NCI-H1417 treated with DMSO at 0.1 percent for 48 hours (cell line): ENCODE measurements at regions not wholly inside any gene's neighbourhood (a gene's known extent, or its start where the extent isn't known, plus 50 kb on each side); places are given as distances from the start of the nearest gene placed in this dataset.

Experiments used
- DNase-seq: peaks from one replicate; lab custom pipeline; 2025; lab: John Stamatoyannopoulos, UW

DNA sequence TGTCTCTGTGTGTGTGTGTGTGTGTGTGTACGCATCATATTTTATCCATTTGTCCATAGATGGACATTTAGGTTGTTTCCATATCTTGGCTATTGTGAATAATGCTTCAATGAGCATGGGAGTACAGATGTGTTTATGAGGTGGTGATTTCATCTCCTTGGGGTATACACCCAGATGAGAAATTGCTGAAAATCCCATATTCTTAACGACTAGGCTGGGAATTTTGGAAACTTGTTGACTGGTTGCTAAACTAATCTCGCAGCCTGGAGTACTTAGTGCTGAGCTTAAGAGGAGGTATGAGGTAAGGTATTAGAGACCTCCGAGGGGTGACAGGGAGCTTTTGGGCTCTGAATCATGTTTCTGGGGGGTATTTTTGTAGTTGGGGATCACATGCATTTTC is 66.0 kb upstream of the SPRED2 start:
- no peak for DNase-seq

GRCh38 chr2:65495251-65495877 is 63.0 kb upstream of the SPRED2 start:
- no peak for DNase-seq

DNA sequence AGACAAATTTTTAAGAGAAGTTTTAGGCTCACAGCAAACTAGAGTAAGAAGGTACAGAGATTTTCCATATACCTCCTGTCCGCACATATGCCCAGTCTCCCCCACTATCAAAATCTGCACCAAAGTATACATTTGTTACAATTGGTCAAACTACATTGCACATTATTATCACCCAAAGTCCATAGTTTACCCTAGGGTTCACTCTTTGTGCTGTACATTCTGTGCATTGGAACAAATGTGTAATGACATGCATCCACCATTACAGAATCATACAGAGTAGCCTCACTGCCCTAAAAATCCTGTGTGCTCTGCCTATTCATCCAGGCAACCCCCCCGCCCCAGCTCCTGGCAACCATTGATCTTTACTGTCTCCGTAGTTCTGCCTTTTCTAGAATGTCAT is 61.7 kb upstream of the SPRED2 start:
- DNase-seq = no peak

DNA sequence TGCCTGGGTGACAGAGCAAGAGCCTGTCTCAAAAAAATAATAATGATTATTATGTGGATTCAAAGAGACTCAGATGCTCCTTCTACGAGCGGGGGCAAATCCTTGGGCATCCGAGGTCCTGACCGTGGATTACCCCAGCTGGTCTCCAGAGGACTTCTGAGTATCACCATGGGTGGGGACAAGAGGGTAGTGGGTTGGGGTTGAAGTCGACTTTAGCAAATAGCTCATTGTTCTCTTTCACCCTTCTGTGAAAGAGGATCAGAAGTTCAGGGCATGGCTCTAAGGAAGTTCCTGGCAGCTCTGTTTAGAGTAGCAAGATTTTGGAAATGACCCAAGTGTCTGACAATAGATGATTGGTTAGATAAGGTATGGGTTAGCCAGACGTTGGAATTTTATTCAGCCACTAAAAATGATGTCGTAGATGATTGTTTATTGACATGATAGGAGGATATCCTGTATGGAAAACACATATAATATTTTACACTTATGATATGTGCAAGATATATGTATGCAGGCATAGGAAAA is 59.0 kb upstream of the SPRED2 start:
- DNase-seq = no peak

DNA sequence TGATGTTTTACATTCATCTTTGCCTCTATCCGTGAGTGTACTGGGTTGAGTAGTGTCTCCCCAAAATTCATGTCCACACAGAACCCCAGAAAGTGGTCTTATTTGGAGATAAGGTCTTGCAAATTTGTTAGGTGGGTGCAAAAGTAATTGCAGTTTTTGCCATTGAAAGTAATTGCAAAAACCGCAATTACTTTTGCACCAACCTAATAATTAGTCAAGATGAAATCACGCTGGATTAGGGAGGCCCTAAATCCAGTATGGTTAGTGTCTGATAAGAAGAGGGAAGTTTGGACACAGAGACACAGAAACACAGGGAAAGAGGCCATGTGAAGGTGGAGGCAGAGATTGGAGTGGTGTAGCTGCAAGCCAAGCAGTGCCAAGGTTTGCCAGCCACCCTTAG is 57.8 kb upstream of the SPRED2 start:
- DNase-seq = no peak

DNA sequence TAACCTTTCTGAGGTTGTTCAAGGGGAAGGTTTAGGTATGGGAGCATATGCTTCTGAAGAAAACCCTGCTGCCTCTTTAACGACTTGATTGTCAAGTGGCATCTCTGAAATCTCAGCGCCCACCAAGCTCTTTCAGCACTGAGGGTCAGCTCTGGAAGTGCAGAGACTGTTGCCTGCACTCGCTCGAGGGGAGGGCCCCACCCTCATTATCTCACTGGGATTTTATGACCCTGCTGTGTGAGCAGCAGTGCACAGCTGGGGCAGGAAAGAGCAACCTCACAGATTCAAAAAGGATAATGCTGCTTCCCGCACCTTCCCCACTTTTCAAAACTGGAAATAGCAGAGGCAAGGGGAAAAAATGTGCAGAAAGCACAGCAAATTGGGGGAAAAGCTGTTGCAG is 56.9 kb upstream of the SPRED2 start:
- no peak for DNase-seq

- DNase-seq = no peak
These were observed 56.1 kb upstream of the SPRED2 start for GRCh38 chr2:65488527-65488926.

DNA sequence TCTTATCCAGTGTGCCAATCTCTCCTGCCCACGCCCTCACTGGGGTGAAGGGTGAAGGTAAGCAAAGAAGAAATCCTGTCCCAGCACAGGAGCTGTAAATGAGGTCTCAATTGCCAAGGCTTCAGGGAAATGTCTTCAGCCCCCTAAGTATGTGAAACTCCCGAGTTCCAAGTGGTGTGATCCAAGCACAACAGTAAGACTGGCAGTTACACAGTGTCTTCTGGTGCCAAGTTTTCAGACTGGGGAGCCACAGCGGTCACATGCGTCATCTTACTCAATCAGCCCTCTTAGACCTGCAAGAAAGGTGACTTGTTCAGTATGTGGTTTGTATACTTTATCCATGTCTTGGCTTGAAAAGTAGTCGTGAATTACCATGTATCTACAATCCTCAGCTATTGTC is 55.0 kb upstream of the SPRED2 start:
- no peak for DNase-seq

- no peak for DNase-seq
These were observed 54.4 kb upstream of the SPRED2 start for GRCh38 chr2:65486802-65487201.

GRCh38 chr2:65486282-65486681 is 53.9 kb upstream of the SPRED2 start:
- DNase-seq = no peak

DNA sequence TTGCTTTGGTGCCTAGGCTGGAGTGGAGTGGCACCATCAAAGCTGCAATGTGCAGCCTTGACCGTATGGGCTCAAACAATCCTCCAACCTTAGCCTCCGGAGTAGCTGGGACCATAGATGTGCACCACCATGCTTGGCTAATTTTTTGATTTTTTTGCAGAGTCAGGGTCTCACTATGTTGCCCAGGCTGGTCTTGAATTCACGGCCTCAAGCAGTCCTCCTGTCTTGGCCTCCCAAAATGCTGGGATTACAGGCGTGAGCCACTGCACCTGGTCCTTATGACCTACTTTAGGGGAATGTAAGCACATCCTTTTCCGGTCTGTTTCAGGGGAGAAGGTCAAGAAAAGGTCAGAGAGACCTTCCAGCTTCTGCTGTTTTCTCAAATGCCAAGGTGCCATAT is 53.4 kb upstream of the SPRED2 start:
- DNase-seq = no peak

DNA sequence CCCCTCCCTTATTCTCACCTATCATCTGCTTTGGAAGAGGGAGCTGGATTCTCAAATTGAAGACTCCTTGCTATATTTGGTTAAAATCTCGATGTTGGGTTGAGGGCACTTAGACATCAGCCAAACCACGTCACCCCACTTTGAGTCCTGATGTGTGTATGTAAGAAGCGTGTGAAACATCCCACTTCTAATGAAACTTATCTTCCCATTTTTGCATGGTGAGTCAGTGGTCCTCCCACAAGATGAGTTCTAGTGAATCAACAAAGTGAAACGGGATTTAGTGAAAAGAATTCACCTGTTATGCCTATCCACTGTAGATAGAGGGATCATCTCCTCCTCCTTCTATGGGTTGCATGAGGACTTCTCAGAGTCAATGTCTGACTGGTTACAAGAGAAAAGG is 51.4 kb upstream of the SPRED2 start:
- no peak for DNase-seq

DNA sequence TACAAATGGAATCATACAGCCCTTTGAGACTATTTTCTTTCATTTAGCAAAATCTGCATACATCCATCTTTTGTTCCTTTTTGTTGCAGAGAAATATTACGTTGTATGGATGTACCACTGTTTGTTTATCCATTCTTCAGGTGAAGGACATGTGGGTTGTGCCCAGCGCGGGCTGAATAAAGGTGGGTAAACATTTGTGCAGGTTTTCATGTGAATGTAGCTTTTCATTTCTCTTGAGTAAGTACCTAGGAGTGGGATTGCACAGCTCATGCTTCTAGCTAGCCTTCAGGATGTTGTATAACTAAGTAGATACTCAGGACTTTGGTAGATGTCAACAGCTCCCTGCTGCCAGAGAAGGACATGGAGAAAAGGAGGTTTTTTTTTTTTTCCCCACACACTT is 50.6 kb upstream of the SPRED2 start:
- no peak for DNase-seq
